GM19351 (cell line): ENCODE measurements at regions not wholly inside any gene's neighbourhood (a gene's known extent, or its start where the extent isn't known, plus 50 kb on each side); places are given as distances from the start of the nearest gene placed in this dataset.

ENCODE experiments used
- ATAC-seq: cut with Tn5 transposase; IDR thresholded peaks from one replicate; pipeline ENCODE4 v1.9.1; 2021; ENCODE audit warnings: mild to moderate bottlenecking, moderate library complexity; ENCODE audit not compliant: unreplicated experiment

- no peak for ATAC-seq
Observed at GRCh38 chr10:3290550-3290949, 118.0 kb upstream of the PITRM1 start.

- no peak for ATAC-seq
Observed at GRCh38 chr10:3287572-3288445, 115.2 kb upstream of the PITRM1 start.

- no peak for ATAC-seq
Observed at GRCh38 chr10:3282674-3283017, 110.1 kb upstream of the PITRM1 start.

- no peak for ATAC-seq
Observed at GRCh38 chr10:3281941-3282673, 109.5 kb upstream of the PITRM1 start.

GRCh38 chr10:3278771-3279170 lies 106.2 kb upstream of the PITRM1 start:
- ATAC-seq = no peak

- no peak for ATAC-seq
Observed at GRCh38 chr10:3277566-3277965, 105.0 kb upstream of the PITRM1 start.

- no peak for ATAC-seq
Observed at GRCh38 chr10:3274414-3274813, 101.8 kb upstream of the PITRM1 start.

GRCh38 chr10:3273966-3274365 lies 101.4 kb upstream of the PITRM1 start:
- no peak for ATAC-seq

- no peak for ATAC-seq
Observed at GRCh38 chr10:3272300-3272699, 99.7 kb upstream of the PITRM1 start.

- no peak for ATAC-seq
Observed at GRCh38 chr10:3271354-3272115, 99.0 kb upstream of the PITRM1 start.

GRCh38 chr10:3270577-3271316 lies 98.2 kb upstream of the PITRM1 start:
- ATAC-seq = no peak

GRCh38 chr10:3268025-3268424 lies 95.4 kb upstream of the PITRM1 start:
- ATAC-seq = no peak

- ATAC-seq = no peak
Observed at GRCh38 chr10:3265088-3265487, 92.5 kb upstream of the PITRM1 start.

GRCh38 chr10:3264161-3264761 lies 91.7 kb upstream of the PITRM1 start:
- no peak for ATAC-seq

- ATAC-seq = no peak
Observed at GRCh38 chr10:3263747-3264146, 91.2 kb upstream of the PITRM1 start.

- ATAC-seq = no peak
Observed at GRCh38 chr10:3263082-3263481, 90.5 kb upstream of the PITRM1 start.

- no peak for ATAC-seq
Observed at GRCh38 chr10:3261921-3262320, 89.3 kb upstream of the PITRM1 start.

- ATAC-seq = no peak
Observed at GRCh38 chr10:3260066-3260834, 87.7 kb upstream of the PITRM1 start.

GRCh38 chr10:3259499-3259898 lies 86.9 kb upstream of the PITRM1 start:
- ATAC-seq = no peak

- no peak for ATAC-seq
Observed at GRCh38 chr10:3258394-3258793, 85.8 kb upstream of the PITRM1 start.
